H1 (cell line): ENCODE measurements at regions not wholly inside any gene's neighbourhood (a gene's known extent, or its start where the extent isn't known, plus 50 kb on each side); places are given as distances from the start of the nearest gene placed in this dataset.

Experiments
- CTCF ChIA-PET: fragments of 300-600 bp; sonication (Branson Sonifier 250); formaldehyde crosslinking; loops from one replicate; lab custom pipeline; 2021; ENCODE audit not compliant: partially characterized antibody; lab: Charles Lee
- POLR2A ChIA-PET: fragments of 300-600 bp; sonication (Branson Sonifier 250); formaldehyde crosslinking; loops from one replicate; lab custom pipeline; 2021; ENCODE audit warnings: inconsistent platforms; ENCODE audit not compliant: partially characterized antibody; lab: Charles Lee
- DNase-seq, 2 experiments: peaks; one replicate each; pipeline versions ENCODE4 v3.0.0 to v3.0.0-alpha.2; 2010 to 2022; ENCODE audit warnings: low spot score in 2 of 2, low read depth in 1 of 2, mixed read lengths in 1 of 2
- FAIRE-seq: peaks from 2 replicates; lab custom pipeline; 2011; peaks lifted over from hg19 to GRCh38; lab: Jason Lieb, UNC
- H2AFZ ChIP-seq: 2 replicates; pipeline ENCODE4 v1.8.1; 2012; ENCODE audit warnings: low read length, inconsistent platforms
- H2AK5ac ChIP-seq: 2 replicates; pipeline ENCODE4 v1.6.1; 2013; ENCODE audit warnings: low read depth, low read length
- H2BK120ac ChIP-seq: replicated peaks from 2 replicates; pipeline ENCODE3; 2013; ENCODE audit warnings: low read depth, low read length, inconsistent platforms
- H2BK12ac ChIP-seq: 2 replicates; pipeline ENCODE4 v1.6.1; 2013; ENCODE audit warnings: low read depth, low read length
- H2BK15ac ChIP-seq: 2 replicates; pipeline ENCODE4 v1.6.1; 2013; ENCODE audit warnings: low read length
- H2BK20ac ChIP-seq: 2 replicates; pipeline ENCODE4 v1.6.1; 2013; ENCODE audit warnings: low read length
- H2BK5ac ChIP-seq: 2 replicates; pipeline ENCODE4 v1.6.1; 2013; ENCODE audit warnings: low read depth, low read length
- H3K14ac ChIP-seq: 2 replicates; pipeline ENCODE4 v1.6.1; 2013; ENCODE audit warnings: inconsistent platforms; ENCODE audit not compliant: insufficient read length
- H3K18ac ChIP-seq: 2 replicates; pipeline ENCODE4 v1.6.1; 2013; ENCODE audit warnings: low read length; ENCODE audit errors: extremely low read depth
- H3K23ac ChIP-seq: 2 replicates; pipeline ENCODE4 v1.6.1; 2013; ENCODE audit warnings: inconsistent platforms; ENCODE audit not compliant: insufficient read length
- H3K23me2 ChIP-seq: 2 replicates; pipeline ENCODE4 v1.6.1; 2013; ENCODE audit warnings: low read depth, low read length
- H3K27ac ChIP-seq: 2 replicates; pipeline ENCODE4 v1.6.1; 2011; ENCODE audit warnings: low read depth, low read length, inconsistent platforms
- H3K27me3 ChIP-seq, 4 experiments: replicated peaks in 1 of 4; 1 replicate in 1 of 4; 2 replicates in 3 of 4; pipeline versions ENCODE4 v1.6.1 to v1.8.1; 2011 to 2013; ENCODE audit warnings: low read length in 3 of 4, mild to moderate bottlenecking in 3 of 4, inconsistent platforms in 2 of 4, mixed read lengths in 2 of 4, moderate library complexity in 1 of 4; ENCODE audit not compliant: control insufficient read depth in 3 of 4, insufficient read depth in 3 of 4; ENCODE audit errors: extremely low read depth in 1 of 4
- H3K36me3 ChIP-seq, 4 experiments: 2 replicates each; pipeline versions ENCODE4 v1.6.1 to v1.8.1; 2011 to 2013; ENCODE audit warnings: mild to moderate bottlenecking in 4 of 4, low read length in 3 of 4, moderate library complexity in 2 of 4, control low read depth in 1 of 4, inconsistent platforms in 1 of 4; ENCODE audit not compliant: insufficient read depth in 4 of 4, control insufficient read depth in 2 of 4
- H3K4ac ChIP-seq: replicated peaks from 2 replicates; pipeline ENCODE3; 2013; ENCODE audit warnings: low read length, low read depth, mixed read lengths, inconsistent platforms; ENCODE audit not compliant: insufficient read length
- H3K4me1 ChIP-seq, 4 experiments: replicated peaks in 1 of 4; 1 replicate in 1 of 4; 2 replicates in 3 of 4; pipeline versions ENCODE4 v1.6.1 to v1.8.1; 2011 to 2013; ENCODE audit warnings: low read length in 3 of 4, inconsistent platforms in 2 of 4, mixed read lengths in 1 of 4; ENCODE audit not compliant: insufficient read depth in 4 of 4, control insufficient read depth in 3 of 4
- H3K4me2 ChIP-seq, 2 experiments: 2 replicates each; pipeline versions ENCODE4 v1.6.1 to v1.8.1; 2011 to 2013; ENCODE audit warnings: low read depth in 2 of 2, low read length in 2 of 2, control low read depth in 1 of 2, inconsistent platforms in 1 of 2, mild to moderate bottlenecking in 1 of 2; ENCODE audit not compliant: insufficient read depth in 1 of 2
- H3K4me3 ChIP-seq, 4 experiments: fragments of 200-600, 300-600 bp in 1 of 4; sonication (generic), shearing (Covaris generic), sonication (Bioruptor Twin) in 1 of 4; 2 replicates each; pipeline versions ENCODE4 v1.5.1 to v1.8.1; 2011 to 2016; ENCODE audit warnings: low read length in 4 of 4, low read depth in 3 of 4, control low read depth in 2 of 4, inconsistent platforms in 2 of 4, mild to moderate bottlenecking in 2 of 4, mixed read lengths in 1 of 4, moderate library complexity in 1 of 4; ENCODE audit not compliant: insufficient read depth in 2 of 4; ENCODE audit errors: extremely low read depth in 1 of 4
- H3K56ac ChIP-seq: replicated peaks from 2 replicates; pipeline ENCODE3; 2013; ENCODE audit warnings: low read depth, mild to moderate bottlenecking, mixed read lengths, low read length, inconsistent platforms; ENCODE audit not compliant: insufficient read length
- H3K79me1 ChIP-seq: 2 replicates; pipeline ENCODE4 v1.6.1; 2013; ENCODE audit warnings: low read depth, low read length, control low read depth
- H3K79me2 ChIP-seq, 2 experiments: 2 replicates each; pipeline versions ENCODE4 v1.6.1 to v1.8.1; 2012 to 2013; ENCODE audit warnings: low read length in 2 of 2, mild to moderate bottlenecking in 2 of 2, inconsistent platforms in 1 of 2; ENCODE audit not compliant: insufficient read depth in 2 of 2, control insufficient read depth in 1 of 2
- H3K9ac ChIP-seq, 4 experiments: replicated peaks in 1 of 4; 1 replicate in 1 of 4; 2 replicates in 3 of 4; pipeline versions ENCODE4 v1.6.1 to v1.8.1; 2011 to 2013; ENCODE audit warnings: low read depth in 3 of 4, low read length in 3 of 4, control low read depth in 2 of 4, mild to moderate bottlenecking in 2 of 4, moderate library complexity in 2 of 4, inconsistent platforms in 1 of 4; ENCODE audit errors: extremely low read depth in 1 of 4
- H3K9me3 ChIP-seq, 2 experiments: 2 replicates each; pipeline versions ENCODE4 v1.6.1 to v1.8.1; 2012 to 2013; ENCODE audit warnings: mild to moderate bottlenecking in 2 of 2, moderate library complexity in 2 of 2, control low read depth in 1 of 2, inconsistent platforms in 1 of 2, low read depth in 1 of 2, low read length in 1 of 2, mixed read lengths in 1 of 2; ENCODE audit not compliant: insufficient read depth in 2 of 2
- H4K20me1 ChIP-seq, 2 experiments: replicated peaks in 1 of 2; 2 replicates each; pipeline versions ENCODE3 to v1.8.1; 2011 to 2013; ENCODE audit warnings: inconsistent platforms in 2 of 2, low read length in 2 of 2, mild to moderate bottlenecking in 1 of 2; ENCODE audit not compliant: insufficient read depth in 2 of 2, control insufficient read depth in 1 of 2
- H4K5ac ChIP-seq: 2 replicates; pipeline ENCODE4 v1.6.1; 2013; ENCODE audit warnings: low read length, low read depth, mixed read lengths, inconsistent platforms; ENCODE audit not compliant: insufficient read length
- H4K8ac ChIP-seq: 2 replicates; pipeline ENCODE4 v1.8.0; 2013; ENCODE audit warnings: mild to moderate bottlenecking, moderate library complexity, low read length, inconsistent platforms; ENCODE audit not compliant: insufficient read depth; ENCODE audit errors: extremely low read depth
- H4K91ac ChIP-seq: replicated peaks from 2 replicates; pipeline ENCODE3; 2013; ENCODE audit warnings: low read length, mixed read lengths, inconsistent platforms; ENCODE audit not compliant: insufficient read length
- CHD1 ChIP-seq: IDR thresholded peaks from 2 replicates; pipeline ENCODE4 v1.6.1; 2012; ENCODE audit warnings: low read depth, low read length, improper control_type of control experiment
- CTBP2 ChIP-seq: IDR thresholded peaks from 2 replicates; pipeline ENCODE4 v1.7.0; 2011; ENCODE audit warnings: borderline replicate concordance, mild to moderate bottlenecking, moderate library complexity, mixed read lengths, low read length; ENCODE audit not compliant: insufficient read depth, insufficient read length
- EGR1 ChIP-seq: IDR thresholded peaks from 2 replicates; pipeline ENCODE4 v1.6.1; 2011; ENCODE audit warnings: low read depth, low read length, borderline replicate concordance
- KDM1A ChIP-seq: fragments of 200-600, 300-600 bp; sonication (generic); IDR thresholded peaks from 2 replicates; pipeline ENCODE4 v1.7.1; 2016; ENCODE audit warnings: mild to moderate bottlenecking, low read length, borderline replicate concordance
- MAFK ChIP-seq: IDR thresholded peaks from 2 replicates; pipeline ENCODE4 v1.6.1; 2012; ENCODE audit warnings: low read depth, mild to moderate bottlenecking, improper control_type of control experiment, low read length
- MAX ChIP-seq: IDR thresholded peaks from 2 replicates; pipeline ENCODE4 v1.6.1; 2012; ENCODE audit warnings: inconsistent platforms
- PHF8 ChIP-seq: fragments of 200-600 bp; sonication (generic); conservative IDR thresholded peaks from 2 replicates; pipeline ENCODE4 v1.7.1; 2012; ENCODE audit warnings: low read depth, mild to moderate bottlenecking, inconsistent platforms, low read length, moderate library complexity
- POU5F1 ChIP-seq: IDR thresholded peaks from 2 replicates; pipeline ENCODE4 v1.6.1; 2011; ENCODE audit warnings: low read depth, mild to moderate bottlenecking, low read length, moderate library complexity
- RBBP5 ChIP-seq: IDR thresholded peaks from 2 replicates; pipeline ENCODE4 v1.7.1; 2012; ENCODE audit warnings: low read depth, mild to moderate bottlenecking, inconsistent platforms, low read length, moderate library complexity, borderline replicate concordance
- SIN3A ChIP-seq, 2 experiments: IDR thresholded peaks in 1 of 2; conservative IDR thresholded peaks in 1 of 2; 2 replicates each; pipeline ENCODE4 v1.6.1; 2011 to 2012; ENCODE audit warnings: low read length in 2 of 2, improper control_type of control experiment in 1 of 2, low read depth in 1 of 2, mild to moderate bottlenecking in 1 of 2
- SP1 ChIP-seq: IDR thresholded peaks from 2 replicates; pipeline ENCODE4 v1.6.1; 2011; ENCODE audit warnings: low read depth, low read length
- SP2 ChIP-seq: IDR thresholded peaks from 2 replicates; pipeline ENCODE4 v1.6.1; 2012; ENCODE audit warnings: mild to moderate bottlenecking, low read length, inconsistent platforms
- WGBS, 2 experiments: shearing (Covaris generic) in 1 of 2; methylation state at CpG; one replicate each; pipeline versions ENCODE4 v1.1.6 to v1.1.7; 2013 to 2015; ENCODE audit warnings: low lambda C conversion rate in 2 of 2, mixed read lengths in 2 of 2, inconsistent platforms in 1 of 2, low coverage in 1 of 2, missing lambda C conversion rate in 1 of 2; ENCODE audit not compliant: insufficient replicate concordance in 2 of 2, insufficient coverage in 1 of 2, insufficient read length in 1 of 2; ENCODE audit errors: extremely low coverage in 1 of 2, missing lambda C conversion rate in 1 of 2; 5-methylcytosine and 5-hydroxymethylcytosine counted together

DNA sequence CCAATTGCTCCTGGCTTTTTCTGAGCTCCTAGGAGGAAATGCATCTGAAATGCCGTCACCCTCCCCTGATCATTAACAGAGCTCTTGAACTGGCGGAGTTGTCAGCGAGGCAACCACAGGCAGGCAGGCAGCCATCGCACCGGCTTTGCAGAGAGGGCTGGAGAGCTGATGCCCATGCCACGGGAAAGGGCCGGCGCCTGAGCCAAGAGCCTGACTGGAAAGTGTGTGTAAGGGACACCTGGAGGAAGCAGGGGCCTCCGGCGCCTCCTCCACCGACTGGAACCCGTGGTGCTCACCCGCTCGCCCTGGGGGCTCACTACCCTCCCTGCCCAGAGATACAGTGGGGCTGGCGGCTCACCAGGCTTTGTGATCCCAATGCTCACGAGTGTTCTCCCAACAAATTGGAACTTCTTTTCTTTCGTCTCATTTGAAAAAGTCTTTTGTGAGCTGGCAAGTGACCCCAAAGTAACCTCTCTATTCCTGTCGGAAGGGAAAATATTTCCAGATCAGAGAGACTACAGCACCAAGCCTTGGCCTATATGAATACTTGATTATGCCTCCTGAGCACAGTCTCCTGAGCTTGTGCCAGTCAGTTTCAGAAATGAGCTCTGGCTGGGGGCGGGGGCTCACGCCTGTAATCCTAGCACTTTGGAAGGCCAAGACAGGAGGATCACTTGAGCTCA, 97.7 kb upstream of the SLC25A33 start:
- Histone ChIP-seq H4K20me1 (no peaks in the 10 kb centered on the region), H3K23me2 (no peaks in the 10 kb centered on the region), H2BK20ac (no peak overlapping the region), H3K4me2 (no peak overlapping the region), H4K5ac (no peak overlapping the region), H3K36me3 (no peaks in the 10 kb centered on the region), H2BK12ac (no peak overlapping the region), H3K4ac (no peak overlapping the region), H3K56ac (no peak overlapping the region), H4K8ac (no peak overlapping the region), H3K79me1 (no peaks in the 10 kb centered on the region), H3K4me1 (peaks cover 0 to 8% (median 2%) of the 10 kb centered on the region in 4 experiments; a peak in 3 of 7 replicates), H3K79me2 (no peaks in the 10 kb centered on the region), H3K27ac (no peak overlapping the region), H2AK5ac (no peak overlapping the region), H3K9me3 (no peaks in the 10 kb centered on the region), H4K91ac (no peak overlapping the region), H3K14ac (no peak overlapping the region), H3K27me3 (no peaks in the 10 kb centered on the region), H2AFZ (no peak overlapping the region; the same call in 1 of the 2 replicates), H2BK15ac (no peak overlapping the region), H2BK120ac (no peak overlapping the region), H3K23ac (no peak overlapping the region), H3K4me3 (no peak overlapping the region), H3K9ac (no peak overlapping the region), H2BK5ac (no peak overlapping the region), H3K18ac (no peak overlapping the region)
- ChIA-PET POLR2A (interaction anchor here (0.7 to 0.9 kb wide), 2 partner anchors 13 to 246 kb away, joined by 3 to 4 read pairs; no protein-coding TSS in a partner anchor), CTCF (interaction anchor here (0.6 to 1.8 kb wide), 11 partner anchors 11 to 339 kb away, joined by 3 to 11 read pairs (median 3); no protein-coding TSS in a partner anchor)
- DNase-seq, result no peak
- TF ChIP-seq RBBP5 (no peak), MAX (no peak), CHD1 (no peak), MAFK (no peak), PHF8 (no peak), CTBP2 (no peak), SP2 (no peak), SIN3A (conservative IDR thresholded peaks at IDR 0.05 in 1 of 2, IDR thresholded peaks at IDR 0.05 in 1 of 2; ENCODE audit: low read depth in 1 of 2, low read length in 2 of 2) (no peak), KDM1A (no peak), SP1 (no peak), POU5F1 (no peak), EGR1 (no peak)
- no peak for FAIRE-seq
- 81% methylated on average over 20 of the region's 20 CpGs; no CpG with 5 or more reads in 1 of the 2 experiments for WGBS, 2 experiments
